ENCODE measurements at regions not wholly inside any gene's neighbourhood (a gene's known extent, or its start where the extent isn't known, plus 50 kb on each side); places are given as distances from the start of the nearest gene placed in this dataset.
"Not testable (repeated sequence)": the region's sequence is repeated elsewhere in the genome, so short reads cannot be mapped to it uniquely, and the experiment has no call there.

GRCh38 chr20:29876084-29876910, 1381.2 kb upstream of the DEFB115 start:
- TF ChIP-seq CTCF (IDR thresholded peaks at IDR 0.05); ZFX (IDR thresholded peaks at IDR 0.05; ENCODE audit: borderline replicate concordance): not testable (repeated sequence)
